ENCODE measurements at regions not wholly inside any gene's neighbourhood (a gene's known extent, or its start where the extent isn't known, plus 50 kb on each side); places are given as distances from the start of the nearest gene placed in this dataset.

GRCh38 chr6:129955584-129955983, 62.8 kb upstream of the L3MBTL3 start:
- Histone ChIP-seq H3K36me3 (no peaks in the 10 kb centered on the region), H3K27ac (no peak overlapping the region), H3K27me3 (no peaks in the 10 kb centered on the region), H3K4me3 (no peak overlapping the region), H3K9me3 (no peaks in the 10 kb centered on the region), H3K4me1 (no peaks in the 10 kb centered on the region)
- no peak for DNase-seq
- TF ChIP-seq, protein P1, sequence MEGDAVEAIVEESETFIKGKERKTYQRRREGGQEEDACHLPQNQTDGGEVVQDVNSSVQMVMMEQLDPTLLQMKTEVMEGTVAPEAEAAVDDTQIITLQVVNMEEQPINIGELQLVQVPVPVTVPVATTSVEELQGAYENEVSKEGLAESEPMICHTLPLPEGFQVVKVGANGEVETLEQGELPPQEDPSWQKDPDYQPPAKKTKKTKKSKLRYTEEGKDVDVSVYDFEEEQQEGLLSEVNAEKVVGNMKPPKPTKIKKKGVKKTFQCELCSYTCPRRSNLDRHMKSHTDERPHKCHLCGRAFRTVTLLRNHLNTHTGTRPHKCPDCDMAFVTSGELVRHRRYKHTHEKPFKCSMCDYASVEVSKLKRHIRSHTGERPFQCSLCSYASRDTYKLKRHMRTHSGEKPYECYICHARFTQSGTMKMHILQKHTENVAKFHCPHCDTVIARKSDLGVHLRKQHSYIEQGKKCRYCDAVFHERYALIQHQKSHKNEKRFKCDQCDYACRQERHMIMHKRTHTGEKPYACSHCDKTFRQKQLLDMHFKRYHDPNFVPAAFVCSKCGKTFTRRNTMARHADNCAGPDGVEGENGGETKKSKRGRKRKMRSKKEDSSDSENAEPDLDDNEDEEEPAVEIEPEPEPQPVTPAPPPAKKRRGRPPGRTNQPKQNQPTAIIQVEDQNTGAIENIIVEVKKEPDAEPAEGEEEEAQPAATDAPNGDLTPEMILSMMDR (IDR thresholded peaks at IDR 0.05): no peak
- intact Hi-C loops (cut with DNase I): no loop called here
- ATAC-seq: no peak

GRCh38 chr6:129954749-129955431, 63.5 kb upstream of the L3MBTL3 start:
- no peak overlapping the region for H3K27ac ChIP-seq
- TF ChIP-seq, protein P1 (IDR thresholded peaks at IDR 0.05): no peak
- intact Hi-C loops (cut with DNase I): no loop called here
- no peaks in the 10 kb centered on the region for H3K4me1 ChIP-seq
- H3K36me3 ChIP-seq: no peaks in the 10 kb centered on the region
- ATAC-seq: no peak
- H3K9me3 ChIP-seq: no peaks in the 10 kb centered on the region
- DNase-seq: no peak
- H3K4me3 ChIP-seq: no peak overlapping the region
- H3K27me3 ChIP-seq: no peaks in the 10 kb centered on the region

GRCh38 chr6:129947797-129948196, 70.6 kb upstream of the L3MBTL3 start:
- no peak for ATAC-seq
- DNase-seq: no peak
- intact Hi-C loops (cut with DNase I): no loop called here
- TF ChIP-seq, protein P1 (IDR thresholded peaks at IDR 0.05): no peak
- H3K4me1 ChIP-seq: no peaks in the 10 kb centered on the region
- H3K27me3 ChIP-seq: no peaks in the 10 kb centered on the region
- no peak overlapping the region for H3K4me3 ChIP-seq
- no peaks in the 10 kb centered on the region for H3K36me3 ChIP-seq
- no peaks in the 10 kb centered on the region for H3K9me3 ChIP-seq
- no peak overlapping the region for H3K27ac ChIP-seq

GRCh38 chr6:129946439-129947140, 71.8 kb upstream of the L3MBTL3 start:
- ATAC-seq (no peak), DNase-seq (no peak)
- no peaks in the 10 kb centered on the region for H3K9me3 ChIP-seq
- intact Hi-C loops (cut with DNase I): no loop called here
- H3K36me3 ChIP-seq: no peaks in the 10 kb centered on the region
- TF ChIP-seq, protein P1 (IDR thresholded peaks at IDR 0.05): no peak
- no peak overlapping the region for H3K27ac ChIP-seq
- H3K27me3 ChIP-seq: no peaks in the 10 kb centered on the region
- H3K4me3 ChIP-seq: no peak overlapping the region
- H3K4me1 ChIP-seq: no peaks in the 10 kb centered on the region

DNA sequence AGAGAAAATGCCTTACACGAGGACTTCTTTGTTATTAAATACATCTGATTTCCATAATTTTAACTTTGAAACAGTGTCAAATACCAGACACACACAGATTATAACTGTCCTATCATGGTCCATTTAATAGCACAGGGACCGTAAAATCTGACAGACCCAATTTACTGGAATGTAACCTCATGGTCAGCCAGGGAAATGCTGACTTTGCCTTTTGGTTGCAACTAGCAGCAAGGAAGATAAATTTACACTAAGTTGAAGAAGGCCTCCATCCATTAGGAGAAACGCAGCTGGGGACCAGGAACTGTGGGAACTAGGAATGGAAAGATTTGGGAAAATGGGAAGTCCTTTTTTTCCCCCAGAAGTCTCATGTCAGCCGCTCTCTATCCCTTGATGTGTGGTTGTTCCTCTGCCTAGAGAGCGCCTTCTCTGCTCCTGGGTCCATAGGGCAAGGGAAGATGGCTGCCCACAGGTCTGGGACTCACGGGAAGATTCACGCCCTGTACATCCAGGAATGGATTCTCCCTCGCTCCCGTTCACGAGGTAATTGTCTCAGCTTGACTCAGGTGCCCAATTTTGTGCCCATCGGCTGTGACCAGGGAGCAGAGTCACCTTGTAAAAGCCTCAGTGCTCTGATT, 74.6 kb upstream of the L3MBTL3 start:
- H3K36me3 ChIP-seq: no peaks in the 10 kb centered on the region
- ATAC-seq (no peak), DNase-seq (no peak)
- no peak overlapping the region for H3K27ac ChIP-seq
- H3K27me3 ChIP-seq: no peaks in the 10 kb centered on the region
- H3K4me1 ChIP-seq: no peaks in the 10 kb centered on the region
- H3K9me3 ChIP-seq: no peaks in the 10 kb centered on the region
- intact Hi-C loops (cut with DNase I): no loop called here
- no peak overlapping the region for H3K4me3 ChIP-seq
- TF ChIP-seq, protein P1 (IDR thresholded peaks at IDR 0.05): no peak
